ENCODE measurements at regions not wholly inside any gene's neighbourhood (a gene's known extent, or its start where the extent isn't known, plus 50 kb on each side); places are given as distances from the start of the nearest gene placed in this dataset.

GRCh38 chr11:69948256-69949141 lies 129.3 kb upstream of the FGF3 start:
- no peak overlapping the region for H3K4me3 ChIP-seq (ENCODE audit: low read length)
- H3K27me3 ChIP-seq (ENCODE audit: control insufficient read depth, insufficient read depth, low read length), result peaks cover 2% of the 10 kb centered on the region
- H3K9me3 Mint-ChIP-seq, result peaks cover 0 to 2% of the 10 kb centered on the region in 2 donors
- no peak for TF ChIP-seq CTCF (IDR thresholded peaks at IDR 0.05)
- 67% methylated on average over 24 of the region's 24 CpGs for WGBS (ENCODE audit: insufficient coverage)
- no peaks in the 10 kb centered on the region for H3K4me1 Mint-ChIP-seq
- H3K4me3 Mint-ChIP-seq, result no peak overlapping the region
- H3K9me3 ChIP-seq (ENCODE audit: control insufficient read depth, insufficient read depth, low read length), result peaks cover 9% of the 10 kb centered on the region
- H3K4me1 ChIP-seq (ENCODE audit: control insufficient read depth, insufficient read depth, low read length), result no peaks in the 10 kb centered on the region
- no peaks in the 10 kb centered on the region for H3K36me3 ChIP-seq (ENCODE audit: control insufficient read depth, insufficient read depth, low read length)
- intact Hi-C loops (cut with micrococcal nuclease), result no loop called here
- H3K27me3 Mint-ChIP-seq (ENCODE audit: low read depth in 2 of 2), result peaks cover 0 to 7% of the 10 kb centered on the region in 2 donors
- ATAC-seq (no peak), DNase-seq (no peak)
- no peak overlapping the region for H3K27ac Mint-ChIP-seq
- H3K36me3 Mint-ChIP-seq, result no peaks in the 10 kb centered on the region
- no peak overlapping the region for H3K27ac ChIP-seq (ENCODE audit: low read length)

- no peaks in the 10 kb centered on the region for H3K36me3 Mint-ChIP-seq
- no peak overlapping the region for H3K4me3 ChIP-seq (ENCODE audit: low read length)
- 85% methylated on average over 6 of the region's 6 CpGs for WGBS (ENCODE audit: insufficient coverage)
- H3K4me1 Mint-ChIP-seq, result no peaks in the 10 kb centered on the region
- H3K27me3 Mint-ChIP-seq (ENCODE audit: low read depth in 2 of 2), result peaks cover 0 to 7% of the 10 kb centered on the region in 2 donors
- no peak for TF ChIP-seq CTCF (IDR thresholded peaks at IDR 0.05)
- H3K27ac Mint-ChIP-seq, result no peak overlapping the region
- H3K4me1 ChIP-seq (ENCODE audit: control insufficient read depth, insufficient read depth, low read length), result no peaks in the 10 kb centered on the region
- peaks cover 0 to 2% of the 10 kb centered on the region in 2 donors for H3K9me3 Mint-ChIP-seq
- H3K36me3 ChIP-seq (ENCODE audit: control insufficient read depth, insufficient read depth, low read length), result no peaks in the 10 kb centered on the region
- H3K9me3 ChIP-seq (ENCODE audit: control insufficient read depth, insufficient read depth, low read length), result peaks cover 9% of the 10 kb centered on the region
- DNase-seq (no peak), ATAC-seq (no peak)
- H3K27ac ChIP-seq (ENCODE audit: low read length), result no peak overlapping the region
- no peak overlapping the region for H3K4me3 Mint-ChIP-seq
- peaks cover 2% of the 10 kb centered on the region for H3K27me3 ChIP-seq (ENCODE audit: control insufficient read depth, insufficient read depth, low read length)
- intact Hi-C loops (cut with micrococcal nuclease), result no loop called here
Observed at GRCh38 chr11:69949327-69949726, 128.8 kb upstream of the ANO1 start.

- H3K4me1 Mint-ChIP-seq, result no peaks in the 10 kb centered on the region
- Histone ChIP-seq H3K4me3 (ENCODE audit: low read length) (no peak overlapping the region), H3K9me3 (ENCODE audit: control insufficient read depth, insufficient read depth, low read length) (peaks cover 9% of the 10 kb centered on the region), H3K36me3 (ENCODE audit: control insufficient read depth, insufficient read depth, low read length) (no peaks in the 10 kb centered on the region), H3K27me3 (ENCODE audit: control insufficient read depth, insufficient read depth, low read length) (peaks cover 2% of the 10 kb centered on the region), H3K4me1 (ENCODE audit: control insufficient read depth, insufficient read depth, low read length) (no peaks in the 10 kb centered on the region), H3K27ac (ENCODE audit: low read length) (no peak overlapping the region)
- WGBS (ENCODE audit: insufficient coverage), result 63% methylated on average over 8 of the region's 8 CpGs
- ATAC-seq, result no peak
- peaks cover 0 to 2% of the 10 kb centered on the region in 2 donors for H3K9me3 Mint-ChIP-seq
- intact Hi-C loops (cut with micrococcal nuclease), result no loop called here
- no peak overlapping the region for H3K27ac Mint-ChIP-seq
- no peak overlapping the region for H3K4me3 Mint-ChIP-seq
- H3K27me3 Mint-ChIP-seq (ENCODE audit: low read depth in 2 of 2), result peaks cover 0 to 7% of the 10 kb centered on the region in 2 donors
- no peaks in the 10 kb centered on the region for H3K36me3 Mint-ChIP-seq
- DNase-seq, result peak in 1 of 2 donors; percentile 33
- TF ChIP-seq CTCF (IDR thresholded peaks at IDR 0.05), result no peak
Observed at GRCh38 chr11:69950120-69950519, 128.0 kb upstream of the ANO1 start.

Data from natural killer cell (primary cell).